WI38 (cell line): ENCODE measurements at regions not wholly inside any gene's neighbourhood (a gene's known extent, or its start where the extent isn't known, plus 50 kb on each side); places are given as distances from the start of the nearest gene placed in this dataset.
"Not testable (repeated sequence)": the region's sequence is repeated elsewhere in the genome, so short reads cannot be mapped to it uniquely, and the experiment has no call there.

Experiments
- H3K4me3 ChIP-seq: 2 replicates; pipeline ENCODE4 v1.5.1; 2011; ENCODE audit warnings: low read depth, mild to moderate bottlenecking, control low read depth, low read length
- TF ChIP-seq, protein P1 (sequence below): IDR thresholded peaks from 2 replicates; pipeline ENCODE4 v1.5.1; 2012; ENCODE audit warnings: low read depth, mild to moderate bottlenecking, control low read depth, low read length

DNA sequence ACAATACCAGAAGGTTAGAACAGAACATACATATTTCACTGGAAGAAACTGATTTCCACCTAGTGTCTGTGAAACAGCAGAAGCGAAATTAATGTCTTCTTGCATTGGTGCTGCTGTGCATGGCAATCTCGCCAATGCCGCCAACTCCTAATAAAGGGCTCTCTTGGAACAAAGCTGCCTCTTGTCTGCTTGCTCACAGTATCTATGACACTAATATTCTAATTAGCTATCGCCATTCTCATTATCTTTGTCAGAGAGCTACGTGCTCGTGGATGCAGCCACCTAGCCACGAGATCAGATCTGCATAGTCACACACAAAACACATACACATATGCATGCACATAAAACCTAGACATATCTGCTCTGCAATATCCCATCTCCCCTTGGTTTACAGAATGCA lies 145.9 kb upstream of the OLIG3 start:
- H3K4me3 ChIP-seq, result no peak overlapping the region
- TF ChIP-seq, protein P1, sequence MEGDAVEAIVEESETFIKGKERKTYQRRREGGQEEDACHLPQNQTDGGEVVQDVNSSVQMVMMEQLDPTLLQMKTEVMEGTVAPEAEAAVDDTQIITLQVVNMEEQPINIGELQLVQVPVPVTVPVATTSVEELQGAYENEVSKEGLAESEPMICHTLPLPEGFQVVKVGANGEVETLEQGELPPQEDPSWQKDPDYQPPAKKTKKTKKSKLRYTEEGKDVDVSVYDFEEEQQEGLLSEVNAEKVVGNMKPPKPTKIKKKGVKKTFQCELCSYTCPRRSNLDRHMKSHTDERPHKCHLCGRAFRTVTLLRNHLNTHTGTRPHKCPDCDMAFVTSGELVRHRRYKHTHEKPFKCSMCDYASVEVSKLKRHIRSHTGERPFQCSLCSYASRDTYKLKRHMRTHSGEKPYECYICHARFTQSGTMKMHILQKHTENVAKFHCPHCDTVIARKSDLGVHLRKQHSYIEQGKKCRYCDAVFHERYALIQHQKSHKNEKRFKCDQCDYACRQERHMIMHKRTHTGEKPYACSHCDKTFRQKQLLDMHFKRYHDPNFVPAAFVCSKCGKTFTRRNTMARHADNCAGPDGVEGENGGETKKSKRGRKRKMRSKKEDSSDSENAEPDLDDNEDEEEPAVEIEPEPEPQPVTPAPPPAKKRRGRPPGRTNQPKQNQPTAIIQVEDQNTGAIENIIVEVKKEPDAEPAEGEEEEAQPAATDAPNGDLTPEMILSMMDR, result no peak

DNA sequence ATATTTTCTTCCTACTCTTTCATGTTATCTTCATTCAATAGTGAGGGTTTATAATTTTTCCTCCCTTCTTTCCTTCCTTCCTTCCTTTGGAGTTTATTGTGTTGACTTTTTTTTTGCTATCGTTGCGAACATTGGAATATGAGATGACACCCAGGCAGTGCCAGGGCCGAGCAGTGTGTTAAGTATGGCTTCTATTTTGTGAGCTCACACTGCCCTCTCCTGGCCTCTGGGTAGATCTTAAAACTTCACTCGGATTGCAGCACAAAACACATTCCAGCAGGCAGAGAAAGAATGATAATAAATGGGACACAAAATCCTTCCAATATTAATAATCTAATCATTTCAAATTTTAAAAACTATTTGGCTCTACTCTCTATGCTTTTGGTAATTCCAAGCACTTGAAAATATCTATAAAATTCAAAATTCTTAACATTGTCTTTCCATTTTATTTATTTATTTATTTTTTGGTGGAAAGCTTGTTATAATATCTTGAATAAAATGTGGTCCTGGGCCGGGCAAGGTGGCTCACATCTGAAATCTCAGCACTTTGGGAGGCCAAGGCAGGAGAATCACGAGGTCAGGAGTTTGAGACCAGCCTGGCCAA lies 147.4 kb upstream of the OLIG3 start:
- no peak overlapping the region for H3K4me3 ChIP-seq
- TF ChIP-seq, protein P1, result peak; percentile 58

DNA sequence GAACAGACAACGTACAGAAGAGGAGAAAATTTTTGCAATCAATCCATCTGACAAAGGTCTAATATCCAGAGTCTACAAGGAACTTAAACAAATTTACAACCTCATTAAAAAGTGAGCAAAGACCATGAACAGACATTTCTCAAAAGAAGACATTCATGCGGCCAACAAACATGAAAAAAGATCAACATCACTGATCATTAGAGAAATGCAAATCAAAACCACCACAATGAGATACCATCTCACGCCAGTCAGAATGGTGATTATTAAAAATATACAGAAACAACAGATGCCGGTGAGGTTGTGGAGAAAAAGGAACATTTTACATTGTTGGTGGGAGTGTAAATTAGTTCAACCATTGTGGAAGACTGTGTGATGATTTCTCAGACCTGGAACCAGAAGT lies 149.0 kb upstream of the OLIG3 start:
- H3K4me3 ChIP-seq, result not testable (repeated sequence)

DNA sequence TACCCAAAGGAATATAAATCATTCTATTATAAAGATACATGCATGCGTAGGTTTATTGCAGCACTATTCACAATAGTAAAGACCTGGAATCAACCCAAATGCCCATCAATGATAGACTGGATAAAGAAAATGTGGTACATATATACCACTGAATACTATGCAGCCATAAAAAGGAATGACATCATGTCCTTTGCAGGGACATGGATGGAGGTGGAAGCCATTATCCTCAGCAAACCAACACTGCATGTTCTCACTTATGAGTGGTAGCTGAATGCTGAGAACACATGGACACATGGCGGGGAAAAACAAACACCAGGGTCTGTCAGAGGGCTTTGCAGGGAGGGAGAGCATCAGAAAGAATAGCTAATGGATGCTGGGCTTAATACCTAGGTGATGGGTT lies 149.4 kb upstream of the OLIG3 start:
- not testable (repeated sequence) for H3K4me3 ChIP-seq

GRCh38 chr6:137645850-137646249 lies 151.7 kb upstream of the OLIG3 start:
- TF ChIP-seq, protein P1, result no peak
- no peak overlapping the region for H3K4me3 ChIP-seq

DNA sequence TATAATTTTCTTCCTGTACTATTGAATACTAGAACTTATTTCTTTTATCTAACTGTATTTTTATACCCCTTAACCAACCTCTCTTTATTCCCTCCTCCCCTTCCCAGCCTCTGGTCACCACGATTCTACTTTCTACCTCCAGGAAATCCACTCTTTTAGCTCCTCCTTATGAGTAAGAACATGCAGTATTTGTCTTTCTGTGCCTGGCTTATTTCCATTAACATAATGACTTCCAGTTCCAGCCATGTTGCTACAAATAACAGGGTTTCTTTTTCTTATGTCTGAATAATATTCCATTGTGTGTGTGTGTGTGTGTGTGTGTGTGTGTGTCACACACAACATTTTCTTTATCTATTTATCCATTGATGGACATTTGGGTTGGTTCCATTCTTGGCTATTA lies 152.3 kb upstream of the OLIG3 start:
- TF ChIP-seq, protein P1, result no peak

GRCh38 chr6:137647762-137648447 lies 153.7 kb upstream of the OLIG3 start:
- TF ChIP-seq, protein P1, result no peak
- no peak overlapping the region for H3K4me3 ChIP-seq

More for the DNA sequence above, 152.3 kb upstream of the OLIG3 start:
- no peak overlapping the region for H3K4me3 ChIP-seq

- H3K4me3 ChIP-seq, result no peak overlapping the region
- TF ChIP-seq, protein P1, result no peak
Measured at GRCh38 chr6:137650720-137651119, 156.5 kb upstream of the OLIG3 start.
